ENCODE measurements at regions not wholly inside any gene's neighbourhood (a gene's known extent, or its start where the extent isn't known, plus 50 kb on each side); places are given as distances from the start of the nearest gene placed in this dataset.

DNA sequence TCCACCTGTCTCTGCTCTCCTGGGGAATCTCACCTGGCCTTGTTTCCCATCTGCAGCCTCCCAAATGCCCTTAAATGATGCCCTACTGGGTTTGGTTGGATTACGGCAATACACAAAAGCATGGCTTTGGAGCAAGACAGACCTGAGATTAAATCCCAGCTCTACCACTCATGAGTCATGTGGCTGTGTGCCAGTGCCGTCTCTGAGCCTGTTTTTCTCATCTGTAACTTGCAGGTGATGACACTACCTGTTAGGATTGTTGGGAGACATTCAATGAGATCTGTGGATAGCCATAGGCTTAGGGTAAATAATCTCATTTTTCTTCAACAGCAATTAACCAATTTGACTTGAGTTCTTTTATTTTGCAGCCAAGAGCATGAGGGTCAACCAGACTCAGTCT is 240.3 kb downstream of the MAF start:
- TF ChIP-seq, protein P1, sequence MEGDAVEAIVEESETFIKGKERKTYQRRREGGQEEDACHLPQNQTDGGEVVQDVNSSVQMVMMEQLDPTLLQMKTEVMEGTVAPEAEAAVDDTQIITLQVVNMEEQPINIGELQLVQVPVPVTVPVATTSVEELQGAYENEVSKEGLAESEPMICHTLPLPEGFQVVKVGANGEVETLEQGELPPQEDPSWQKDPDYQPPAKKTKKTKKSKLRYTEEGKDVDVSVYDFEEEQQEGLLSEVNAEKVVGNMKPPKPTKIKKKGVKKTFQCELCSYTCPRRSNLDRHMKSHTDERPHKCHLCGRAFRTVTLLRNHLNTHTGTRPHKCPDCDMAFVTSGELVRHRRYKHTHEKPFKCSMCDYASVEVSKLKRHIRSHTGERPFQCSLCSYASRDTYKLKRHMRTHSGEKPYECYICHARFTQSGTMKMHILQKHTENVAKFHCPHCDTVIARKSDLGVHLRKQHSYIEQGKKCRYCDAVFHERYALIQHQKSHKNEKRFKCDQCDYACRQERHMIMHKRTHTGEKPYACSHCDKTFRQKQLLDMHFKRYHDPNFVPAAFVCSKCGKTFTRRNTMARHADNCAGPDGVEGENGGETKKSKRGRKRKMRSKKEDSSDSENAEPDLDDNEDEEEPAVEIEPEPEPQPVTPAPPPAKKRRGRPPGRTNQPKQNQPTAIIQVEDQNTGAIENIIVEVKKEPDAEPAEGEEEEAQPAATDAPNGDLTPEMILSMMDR (conservative IDR thresholded peaks at IDR 0.05 in 1 of 2, IDR thresholded peaks at IDR 0.05 in 1 of 2; ENCODE audit: extremely low read depth in 1 of 2, insufficient read depth in 1 of 2, low read depth in 1 of 2, low read length in 2 of 2): no peak
- TF ChIP-seq EZH2 (IDR thresholded peaks at IDR 0.05; ENCODE audit: borderline replicate concordance, low read length): no peak
